GM18951 (cell line): ENCODE measurements at regions not wholly inside any gene's neighbourhood (a gene's known extent, or its start where the extent isn't known, plus 50 kb on each side); places are given as distances from the start of the nearest gene placed in this dataset.

Experiments used
- POLR2A ChIP-seq: IDR thresholded peaks from 4 replicates; pipeline ENCODE4 v1.6.1; 2011; ENCODE audit warnings: mild to moderate bottlenecking; ENCODE audit not compliant: insufficient read length, insufficient read depth; ENCODE audit errors: extremely low read depth
- in situ Hi-C: fragments of 300-500 bp; cut with MboI; formaldehyde crosslinking; loops from one replicate; pipeline ENCODE4 v1.12.0; 2022; ENCODE audit warnings: low sequenced_read_pairs, mixed read lengths, inconsistent platforms; ENCODE audit not compliant: unreplicated experiment

DNA sequence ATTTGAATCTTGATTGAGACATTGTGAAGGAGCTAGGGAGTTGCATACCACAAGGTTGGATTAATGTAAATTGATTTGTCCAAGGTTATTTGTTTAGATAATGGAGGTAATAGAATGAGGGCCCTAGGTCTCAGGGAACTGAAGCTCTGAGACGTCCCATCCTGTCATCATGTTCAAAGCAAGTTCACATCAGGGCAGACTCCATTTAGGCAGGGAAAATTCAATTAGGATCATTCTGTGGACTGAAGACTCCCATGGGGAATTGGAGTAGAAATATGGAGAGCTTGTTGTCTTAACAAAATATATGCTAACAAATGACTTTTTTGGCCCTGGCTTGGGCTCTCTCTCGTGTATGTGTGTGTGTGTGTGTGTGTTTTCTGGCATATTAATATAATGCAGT is 722.0 kb upstream of the ADAMTS16 start:
- TF ChIP-seq POLR2A: no peak
- in situ Hi-C loops: no loop called here

DNA sequence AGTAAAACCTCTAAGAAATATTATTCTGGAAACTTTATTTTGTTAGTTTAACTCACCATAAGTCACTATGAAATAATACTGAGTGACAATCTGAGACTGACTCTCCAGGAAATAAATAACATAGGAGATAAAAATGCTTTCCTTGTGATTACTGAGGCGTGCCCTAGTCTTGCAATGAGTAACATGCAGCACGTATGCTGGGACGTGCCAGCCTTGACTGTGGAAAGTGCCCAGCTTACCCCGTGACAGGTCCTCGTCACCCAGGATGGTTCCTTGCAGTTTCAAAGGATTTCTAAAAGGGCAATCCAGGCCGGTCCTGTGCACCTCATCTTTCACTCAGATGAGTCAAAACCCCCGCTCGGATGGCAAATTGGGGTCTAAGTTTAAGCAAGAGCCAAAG is 720.8 kb upstream of the ADAMTS16 start:
- in situ Hi-C loops: no loop called here
- TF ChIP-seq POLR2A: no peak

DNA sequence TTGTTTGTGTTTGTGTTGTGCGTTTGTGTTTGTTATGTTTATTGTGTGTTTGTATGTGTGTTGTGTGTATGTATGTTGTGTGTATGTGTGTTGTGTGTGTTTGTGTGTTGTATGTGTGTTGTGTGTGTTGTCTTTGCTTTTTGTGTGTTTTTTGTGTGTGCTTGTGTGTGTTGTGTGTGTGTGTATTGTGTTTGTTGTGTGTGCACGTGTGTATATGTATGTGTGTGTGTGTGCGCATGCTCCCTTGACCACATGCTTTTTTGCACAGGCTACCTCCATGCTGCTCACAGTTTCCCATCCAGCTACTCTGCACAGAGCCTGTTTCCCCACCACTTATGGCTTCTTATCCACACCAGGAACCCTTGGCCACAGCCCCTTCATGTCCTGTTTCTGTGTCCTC is 720.0 kb upstream of the ADAMTS16 start:
- TF ChIP-seq POLR2A: no peak
- in situ Hi-C loops: no loop called here

GRCh38 chr5:4420681-4421080 is 719.4 kb upstream of the ADAMTS16 start:
- in situ Hi-C loops: no loop called here
- TF ChIP-seq POLR2A: no peak

DNA sequence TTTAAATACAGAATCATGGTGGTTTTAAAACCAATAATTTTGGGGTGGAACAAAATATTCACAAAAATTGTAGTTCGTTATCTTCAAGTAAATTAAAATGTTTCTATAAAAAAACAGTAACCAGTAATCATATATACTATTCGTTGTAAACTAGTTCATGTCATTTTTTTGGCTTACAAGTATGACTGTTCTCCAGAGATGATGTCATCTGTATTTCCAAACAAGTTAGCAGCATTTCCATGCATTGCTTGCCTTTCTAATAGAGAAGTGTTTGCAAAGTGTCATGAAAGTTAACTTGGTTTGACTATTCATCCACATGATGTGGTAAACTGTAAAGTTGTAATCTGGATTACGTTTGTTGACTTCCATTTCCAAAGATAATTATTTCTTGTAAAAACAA is 717.9 kb upstream of the ADAMTS16 start:
- no peak for TF ChIP-seq POLR2A
- in situ Hi-C loops: no loop called here

- TF ChIP-seq POLR2A: no peak
- in situ Hi-C loops: no loop called here
Measured at GRCh38 chr5:4424895-4425294, 715.2 kb upstream of the ADAMTS16 start.

- TF ChIP-seq POLR2A: no peak
- in situ Hi-C loops: no loop called here
Measured at GRCh38 chr5:4440536-4440935, 699.6 kb upstream of the ADAMTS16 start.

DNA sequence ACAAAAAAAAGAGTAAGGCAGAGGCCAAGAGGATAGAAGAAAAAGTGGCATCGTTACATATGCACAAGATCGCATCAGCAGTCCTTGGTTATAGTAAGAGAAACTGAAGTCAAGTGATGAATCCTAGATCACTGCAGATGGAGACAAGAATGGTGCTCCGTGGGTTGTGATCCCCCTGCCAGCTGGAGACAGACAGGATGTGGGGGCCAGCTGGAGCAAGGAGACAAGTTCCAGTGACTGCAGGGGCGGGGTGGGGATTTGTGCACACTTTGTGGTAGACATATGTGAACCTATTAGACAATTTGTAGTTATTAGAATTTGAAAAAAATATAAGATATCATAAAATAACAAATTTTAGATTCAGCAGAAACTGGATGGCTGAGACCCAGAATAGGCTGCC is 697.9 kb upstream of the ADAMTS16 start:
- TF ChIP-seq POLR2A: no peak
- in situ Hi-C loops: no loop called here

DNA sequence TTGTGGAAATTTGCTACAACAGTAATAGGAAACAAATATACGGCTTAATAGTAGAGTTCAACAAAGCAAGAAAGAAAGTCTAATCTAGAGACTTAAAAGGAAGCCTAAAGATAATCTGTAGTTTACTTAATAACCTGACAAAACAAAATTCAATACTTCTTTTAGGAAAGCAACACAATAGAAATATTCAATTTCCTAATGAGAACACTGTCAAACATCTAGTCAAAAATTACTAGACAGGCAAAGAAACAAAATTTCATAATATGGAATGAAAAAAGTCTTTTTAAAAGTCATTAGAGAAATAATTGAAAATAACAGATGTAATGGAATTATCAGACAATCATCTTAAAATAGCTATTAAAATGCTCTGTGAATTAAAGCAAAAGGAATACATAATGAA is 692.5 kb upstream of the ADAMTS16 start:
- in situ Hi-C loops: no loop called here
- no peak for TF ChIP-seq POLR2A

GRCh38 chr5:4453655-4454054 is 686.5 kb upstream of the ADAMTS16 start:
- in situ Hi-C loops: no loop called here

DNA sequence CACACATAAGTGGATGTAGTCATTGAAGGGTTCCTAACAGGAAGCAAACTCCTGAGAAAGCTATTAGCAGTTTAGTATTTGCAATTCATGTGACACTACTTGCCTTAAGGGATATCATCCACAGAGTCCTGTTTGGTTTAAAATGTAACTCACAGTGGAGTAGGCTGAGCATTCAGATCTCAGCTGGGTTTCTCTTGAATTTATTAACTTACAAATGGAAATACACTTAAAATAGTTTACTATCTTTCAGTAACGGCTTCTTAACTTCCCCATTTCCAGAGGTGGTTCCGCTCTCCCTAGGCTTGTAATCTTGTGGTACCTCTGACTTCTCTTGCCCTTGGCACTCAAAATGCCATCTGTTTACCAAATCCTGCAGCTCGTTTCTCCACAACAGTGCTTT is 660.7 kb upstream of the ADAMTS16 start:
- TF ChIP-seq POLR2A: no peak
- in situ Hi-C loops: no loop called here

More at GRCh38 chr5:4453655-4454054, 686.5 kb upstream of the ADAMTS16 start:
- TF ChIP-seq POLR2A: no peak

DNA sequence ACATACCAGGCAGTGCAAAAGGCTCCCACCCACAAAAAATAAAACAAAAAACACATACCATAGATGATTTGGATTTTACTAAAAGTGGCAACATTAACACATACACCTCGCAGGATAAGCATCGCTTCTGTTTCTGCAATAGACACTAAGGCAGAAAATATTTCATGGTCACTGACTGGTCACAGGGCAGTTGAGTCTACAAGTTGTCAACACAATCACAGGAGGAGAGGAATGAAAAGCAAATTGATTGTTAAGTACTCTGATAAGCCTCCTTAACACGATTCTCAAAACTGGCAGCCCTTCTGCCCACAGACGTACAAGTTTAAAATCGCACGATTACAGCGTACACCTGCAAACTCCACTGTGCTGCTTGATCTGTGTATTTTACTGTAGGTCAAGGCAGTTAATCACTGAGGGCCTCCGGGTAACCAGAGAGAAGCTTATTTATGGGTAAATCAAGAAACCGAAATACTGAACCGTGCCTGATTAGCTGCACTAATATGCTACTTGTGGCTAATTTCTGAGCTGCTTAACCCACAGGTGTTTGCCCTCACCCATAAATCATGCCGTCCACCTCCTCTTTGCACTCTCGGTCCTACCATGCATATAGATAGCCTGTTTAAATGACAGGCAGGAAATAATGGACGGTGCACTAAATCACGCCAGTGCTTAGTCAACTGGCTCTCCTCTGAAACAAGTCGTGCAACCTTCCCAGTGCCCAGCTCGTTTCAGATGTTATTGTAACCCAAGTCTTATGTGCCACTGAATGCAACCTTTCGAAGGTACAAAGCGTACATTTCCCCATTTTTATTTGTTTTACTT is 659.4 kb upstream of the ADAMTS16 start:
- no peak for TF ChIP-seq POLR2A
- in situ Hi-C loops: no loop called here

GRCh38 chr5:4487581-4487980 is 652.5 kb upstream of the ADAMTS16 start:
- no peak for TF ChIP-seq POLR2A
- in situ Hi-C loops: no loop called here

- TF ChIP-seq POLR2A: no peak
- in situ Hi-C loops: no loop called here
Measured at GRCh38 chr5:4511996-4512656, 628.0 kb upstream of the ADAMTS16 start.
